K562 (cell line): ENCODE measurements at regions not wholly inside any gene's neighbourhood (a gene's known extent, or its start where the extent isn't known, plus 50 kb on each side); places are given as distances from the start of the nearest gene placed in this dataset.

Source experiments
- ARID1B ChIP-seq: fragments of 450-650 bp; IDR thresholded peaks from 2 replicates; pipeline ENCODE4 v1.6.1; 2016; ENCODE audit warnings: antibody characterized with exemption, mild to moderate bottlenecking, inconsistent platforms
- DDX20 ChIP-seq: fragments of 450-650 bp; IDR thresholded peaks from 2 replicates; pipeline ENCODE4 v1.6.1; 2016; ENCODE audit warnings: missing genetic modification characterization, low read depth, mild to moderate bottlenecking, missing compliant biosample characterization, moderate library complexity
- MCM2 ChIP-seq: fragments of 450-650 bp; IDR thresholded peaks from 2 replicates; pipeline ENCODE4 v1.6.1; 2017; ENCODE audit warnings: low read depth, mild to moderate bottlenecking
- MXI1 ChIP-seq: IDR thresholded peaks from 2 replicates; pipeline ENCODE4 v1.6.1; 2011; ENCODE audit warnings: low read depth, mild to moderate bottlenecking, improper control_type of control experiment, low read length
- NCOA2 ChIP-seq, 2 experiments: fragments of 450-650 bp; IDR thresholded peaks; 2 replicates each; pipeline ENCODE4 v1.6.1; 2018; ENCODE audit warnings: mild to moderate bottlenecking in 2 of 2, moderate library complexity in 1 of 2; ENCODE audit not compliant: partially characterized antibody in 2 of 2
- PPARD ChIP-seq: fragments of 250-450 bp; sonication (Bioruptor Pico); IDR thresholded peaks from 2 replicates; pipeline ENCODE4 v1.8.0; 2022; ENCODE audit warnings: inconsistent platforms, mild to moderate bottlenecking, moderate library complexity
- RBM22 ChIP-seq: fragments of 200-400 bp; formaldehyde crosslinking; IDR thresholded peaks from 2 replicates; pipeline ENCODE4 v1.6.1; 2018; ENCODE audit warnings: low read length, low read depth; ENCODE audit not compliant: poor library complexity, severe bottlenecking
- TARDBP ChIP-seq: fragments of 450-650 bp; IDR thresholded peaks from 2 replicates; pipeline ENCODE4 v1.6.1; 2016
- ZNF140 ChIP-seq: fragments of 250-450 bp; sonication (Bioruptor Pico); IDR thresholded peaks from 2 replicates; pipeline ENCODE4 v1.8.0; 2021; ENCODE audit warnings: moderate library complexity, mild to moderate bottlenecking, inconsistent platforms
- ZNF347 ChIP-seq: fragments of 450-650 bp; formaldehyde crosslinking; IDR thresholded peaks from 2 replicates; pipeline ENCODE4 v1.4.0; 2020; ENCODE audit warnings: low read depth, mild to moderate bottlenecking, moderate library complexity
- ZNF57 ChIP-seq: fragments of 450-650 bp; formaldehyde crosslinking; IDR thresholded peaks from 2 replicates; pipeline ENCODE4 v1.4.0; 2020; ENCODE audit warnings: mild to moderate bottlenecking, moderate library complexity
- TF ChIP-seq, protein P1 (sequence below), 2 experiments: fragments of 450-650 bp; formaldehyde crosslinking in 1 of 2; IDR thresholded peaks; 2 replicates each; pipeline versions ENCODE4 v1.4.0 to v1.6.1; 2014 to 2020; ENCODE audit warnings: mild to moderate bottlenecking in 2 of 2, borderline replicate concordance in 1 of 2, low read depth in 1 of 2
- TF ChIP-seq, protein P2 (sequence below): fragments of 450-650 bp; formaldehyde crosslinking; IDR thresholded peaks from 2 replicates; pipeline ENCODE4 v1.4.0; 2022; ENCODE audit warnings: missing genetic modification characterization
- TF ChIP-seq, protein P3 (sequence below), 2 experiments: fragments of 200-800 bp in 1 of 2; sonication (Bioruptor generic) in 1 of 2; sonication (generic) in 1 of 2; formaldehyde crosslinking in 1 of 2; IDR thresholded peaks in 1 of 2; conservative IDR thresholded peaks in 1 of 2; 2 replicates each; pipeline versions ENCODE4 v1.5.0 to v1.6.1; 2016 to 2020; ENCODE audit warnings: missing compliant biosample characterization in 1 of 2, missing genetic modification characterization in 1 of 2, missing genetic modification reagents in 1 of 2
- TF ChIP-seq, protein P4 (sequence below): fragments of 450-650 bp; formaldehyde crosslinking; IDR thresholded peaks from 2 replicates; pipeline ENCODE4 v1.4.0; 2020; ENCODE audit warnings: mild to moderate bottlenecking, moderate library complexity

DNA sequence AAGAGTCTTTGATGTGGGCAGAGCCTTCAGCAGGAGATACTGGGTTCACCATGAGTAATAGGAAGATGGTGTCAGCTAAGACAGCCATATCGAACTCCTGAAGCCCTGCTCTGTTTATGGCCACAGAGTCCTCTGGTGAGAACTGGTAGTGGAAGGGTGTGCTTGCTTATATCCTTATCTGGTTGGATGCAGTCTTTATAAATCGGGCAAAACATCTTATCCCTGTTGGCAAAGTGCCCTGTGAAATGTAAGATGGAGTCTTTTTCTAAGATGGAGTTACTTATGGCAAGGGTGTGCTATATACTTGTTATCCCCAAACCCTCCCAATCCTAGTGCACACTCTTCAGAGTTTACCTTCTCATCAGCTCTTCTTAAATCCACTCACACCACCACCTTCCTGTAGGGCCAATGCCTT, 190.8 kb upstream of the PARD3B start (continued):
- TF ChIP-seq, protein P1, sequence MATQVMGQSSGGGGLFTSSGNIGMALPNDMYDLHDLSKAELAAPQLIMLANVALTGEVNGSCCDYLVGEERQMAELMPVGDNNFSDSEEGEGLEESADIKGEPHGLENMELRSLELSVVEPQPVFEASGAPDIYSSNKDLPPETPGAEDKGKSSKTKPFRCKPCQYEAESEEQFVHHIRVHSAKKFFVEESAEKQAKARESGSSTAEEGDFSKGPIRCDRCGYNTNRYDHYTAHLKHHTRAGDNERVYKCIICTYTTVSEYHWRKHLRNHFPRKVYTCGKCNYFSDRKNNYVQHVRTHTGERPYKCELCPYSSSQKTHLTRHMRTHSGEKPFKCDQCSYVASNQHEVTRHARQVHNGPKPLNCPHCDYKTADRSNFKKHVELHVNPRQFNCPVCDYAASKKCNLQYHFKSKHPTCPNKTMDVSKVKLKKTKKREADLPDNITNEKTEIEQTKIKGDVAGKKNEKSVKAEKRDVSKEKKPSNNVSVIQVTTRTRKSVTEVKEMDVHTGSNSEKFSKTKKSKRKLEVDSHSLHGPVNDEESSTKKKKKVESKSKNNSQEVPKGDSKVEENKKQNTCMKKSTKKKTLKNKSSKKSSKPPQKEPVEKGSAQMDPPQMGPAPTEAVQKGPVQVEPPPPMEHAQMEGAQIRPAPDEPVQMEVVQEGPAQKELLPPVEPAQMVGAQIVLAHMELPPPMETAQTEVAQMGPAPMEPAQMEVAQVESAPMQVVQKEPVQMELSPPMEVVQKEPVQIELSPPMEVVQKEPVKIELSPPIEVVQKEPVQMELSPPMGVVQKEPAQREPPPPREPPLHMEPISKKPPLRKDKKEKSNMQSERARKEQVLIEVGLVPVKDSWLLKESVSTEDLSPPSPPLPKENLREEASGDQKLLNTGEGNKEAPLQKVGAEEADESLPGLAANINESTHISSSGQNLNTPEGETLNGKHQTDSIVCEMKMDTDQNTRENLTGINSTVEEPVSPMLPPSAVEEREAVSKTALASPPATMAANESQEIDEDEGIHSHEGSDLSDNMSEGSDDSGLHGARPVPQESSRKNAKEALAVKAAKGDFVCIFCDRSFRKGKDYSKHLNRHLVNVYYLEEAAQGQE (IDR thresholded peaks at IDR 0.05; ENCODE audit: borderline replicate concordance): no peak
- TF ChIP-seq, protein P1 (CRISPR knock-in tag; IDR thresholded peaks at IDR 0.05; ENCODE audit: low read depth): peak; percentile 79; the same call in 1 of the 2 replicates
- TF ChIP-seq ZNF57 (CRISPR knock-in tag) (peak; percentile 95), DDX20 (tag) (peak; percentile 98), ZNF347 (CRISPR knock-in tag) (peak; percentile 87), MCM2 (no peak), ZNF140 (CRISPR knock-in tag) (0 out of 2 replicates have a peak, but pooled peaks have one; percentile 22), RBM22 (no peak), TARDBP (no peak), ARID1B (0 out of 2 replicates have a peak, but pooled peaks have one; percentile 10), NCOA2 (IDR thresholded peaks at IDR 0.05; ENCODE audit: partially characterized antibody in 2 of 2) (no peak), MXI1 (no peak), PPARD (CRISPR knock-in tag) (peak; percentile 67; the same call in 1 of the 2 replicates)
- TF ChIP-seq, protein P2, sequence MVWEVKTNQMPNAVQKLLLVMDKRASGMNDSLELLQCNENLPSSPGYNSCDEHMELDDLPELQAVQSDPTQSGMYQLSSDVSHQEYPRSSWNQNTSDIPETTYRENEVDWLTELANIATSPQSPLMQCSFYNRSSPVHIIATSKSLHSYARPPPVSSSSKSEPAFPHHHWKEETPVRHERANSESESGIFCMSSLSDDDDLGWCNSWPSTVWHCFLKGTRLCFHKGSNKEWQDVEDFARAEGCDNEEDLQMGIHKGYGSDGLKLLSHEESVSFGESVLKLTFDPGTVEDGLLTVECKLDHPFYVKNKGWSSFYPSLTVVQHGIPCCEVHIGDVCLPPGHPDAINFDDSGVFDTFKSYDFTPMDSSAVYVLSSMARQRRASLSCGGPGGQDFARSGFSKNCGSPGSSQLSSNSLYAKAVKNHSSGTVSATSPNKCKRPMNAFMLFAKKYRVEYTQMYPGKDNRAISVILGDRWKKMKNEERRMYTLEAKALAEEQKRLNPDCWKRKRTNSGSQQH (CRISPR knock-in tag): peak; percentile 98
- TF ChIP-seq, protein P3, sequence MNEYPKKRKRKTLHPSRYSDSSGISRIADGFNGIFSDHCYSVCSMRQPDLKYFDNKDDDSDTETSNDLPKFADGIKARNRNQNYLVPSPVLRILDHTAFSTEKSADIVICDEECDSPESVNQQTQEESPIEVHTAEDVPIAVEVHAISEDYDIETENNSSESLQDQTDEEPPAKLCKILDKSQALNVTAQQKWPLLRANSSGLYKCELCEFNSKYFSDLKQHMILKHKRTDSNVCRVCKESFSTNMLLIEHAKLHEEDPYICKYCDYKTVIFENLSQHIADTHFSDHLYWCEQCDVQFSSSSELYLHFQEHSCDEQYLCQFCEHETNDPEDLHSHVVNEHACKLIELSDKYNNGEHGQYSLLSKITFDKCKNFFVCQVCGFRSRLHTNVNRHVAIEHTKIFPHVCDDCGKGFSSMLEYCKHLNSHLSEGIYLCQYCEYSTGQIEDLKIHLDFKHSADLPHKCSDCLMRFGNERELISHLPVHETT (CRISPR knock-in tag; conservative IDR thresholded peaks at IDR 0.05 in 1 of 2, IDR thresholded peaks at IDR 0.05 in 1 of 2): peak in 1 of 2 experiments; percentile 99; a peak in 2 of 4 replicates
- TF ChIP-seq, protein P4, sequence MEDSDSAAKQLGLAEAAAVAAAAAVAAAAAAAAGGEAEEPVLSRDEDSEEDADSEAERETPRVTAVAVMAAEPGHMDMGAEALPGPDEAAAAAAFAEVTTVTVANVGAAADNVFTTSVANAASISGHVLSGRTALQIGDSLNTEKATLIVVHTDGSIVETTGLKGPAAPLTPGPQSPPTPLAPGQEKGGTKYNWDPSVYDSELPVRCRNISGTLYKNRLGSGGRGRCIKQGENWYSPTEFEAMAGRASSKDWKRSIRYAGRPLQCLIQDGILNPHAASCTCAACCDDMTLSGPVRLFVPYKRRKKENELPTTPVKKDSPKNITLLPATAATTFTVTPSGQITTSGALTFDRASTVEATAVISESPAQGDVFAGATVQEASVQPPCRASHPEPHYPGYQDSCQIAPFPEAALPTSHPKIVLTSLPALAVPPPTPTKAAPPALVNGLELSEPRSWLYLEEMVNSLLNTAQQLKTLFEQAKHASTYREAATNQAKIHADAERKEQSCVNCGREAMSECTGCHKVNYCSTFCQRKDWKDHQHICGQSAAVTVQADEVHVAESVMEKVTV (CRISPR knock-in tag): peak; percentile 67
